Central memory CD8-positive, alpha-beta T cell (primary cell): ENCODE measurements at regions not wholly inside any gene's neighbourhood (a gene's known extent, or its start where the extent isn't known, plus 50 kb on each side); places are given as distances from the start of the nearest gene placed in this dataset.

Experiments used
- ATAC-seq: fragments of 150-1000 bp; cut with Tn5 transposase; replicated peaks from 2 replicates; pipeline ENCODE4 v1.10.0; 2022; ENCODE audit warnings: mild to moderate bottlenecking, moderate FRiP score, moderate number of reproducible peaks; ENCODE audit not compliant: poor library complexity, severe bottlenecking; ENCODE audit errors: extremely low read depth
- DNase-seq, 2 donors: peaks; one replicate each; pipeline ENCODE4 v3.0.0; 2021; ENCODE audit warnings: low spot score in 2 of 2
- H3K27ac Mint-ChIP-seq: one replicate; pipeline ENCODE4 v1.8.0; 2022; ENCODE audit warnings: low read depth, mild to moderate bottlenecking, moderate library complexity, mixed read lengths
- H3K27me3 Mint-ChIP-seq: one replicate; pipeline ENCODE4 v1.8.0; 2022; ENCODE audit warnings: mixed read lengths
- H3K36me3 Mint-ChIP-seq: one replicate; pipeline ENCODE4 v1.8.0; 2022; ENCODE audit warnings: mild to moderate bottlenecking, moderate library complexity, mixed read lengths; ENCODE audit not compliant: insufficient read depth
- H3K4me1 Mint-ChIP-seq: one replicate; pipeline ENCODE4 v1.8.0; 2022; ENCODE audit warnings: mixed read lengths
- H3K4me3 Mint-ChIP-seq: one replicate; pipeline ENCODE4 v1.8.0; 2022; ENCODE audit warnings: mild to moderate bottlenecking, moderate library complexity, mixed read lengths
- H3K9me3 Mint-ChIP-seq: one replicate; pipeline ENCODE4 v1.8.0; 2022; ENCODE audit warnings: mixed read lengths

DNA sequence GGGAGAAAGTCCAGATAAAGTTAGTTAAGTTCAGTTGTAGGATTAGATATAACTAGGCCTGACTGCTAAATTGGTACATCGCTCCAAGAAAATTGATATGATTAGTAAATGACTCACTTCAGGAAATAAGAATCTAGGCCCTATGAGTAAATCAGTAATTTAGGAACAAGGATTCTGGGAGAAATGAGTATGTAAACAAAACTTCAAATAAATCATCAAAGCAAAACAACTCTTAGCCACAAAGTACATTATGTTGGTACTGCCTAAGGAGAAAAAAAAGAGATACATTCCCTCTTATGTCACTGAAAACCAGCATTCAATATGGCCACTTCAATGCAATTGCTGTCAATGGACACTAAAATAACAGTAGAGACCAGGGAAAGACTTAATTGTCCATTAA lies 529.1 kb downstream of the ZNF804A start:
- Mint-ChIP-seq H3K9me3 (peaks cover 18% of the 10 kb centered on the region), H3K27ac (no peak overlapping the region), H3K4me1 (no peaks in the 10 kb centered on the region), H3K27me3 (no peaks in the 10 kb centered on the region), H3K36me3 (no peaks in the 10 kb centered on the region), H3K4me3 (no peak overlapping the region)
- ATAC-seq = no peak
- DNase-seq = no peak

DNA sequence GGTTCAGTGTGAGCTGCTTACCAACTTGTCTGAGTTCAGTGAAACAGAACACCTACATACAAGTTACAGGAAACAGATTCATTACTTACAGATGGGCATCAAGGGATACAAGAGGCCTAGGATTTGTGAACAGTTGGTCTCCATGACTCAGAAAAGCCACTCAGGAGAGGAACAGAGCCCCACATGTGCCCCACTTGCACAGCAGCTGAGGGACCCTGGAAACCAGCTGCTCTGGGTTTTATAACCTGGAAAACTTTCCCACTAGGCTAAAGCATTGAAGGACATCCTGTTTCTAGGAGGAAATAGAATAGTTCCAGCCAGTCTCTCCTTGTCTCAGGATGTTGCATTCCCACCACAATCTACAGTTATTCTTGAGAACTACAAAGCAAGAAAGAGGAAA lies 530.0 kb downstream of the ZNF804A start:
- ATAC-seq = no peak
- H3K27ac Mint-ChIP-seq = no peak overlapping the region
- H3K27me3 Mint-ChIP-seq = no peaks in the 10 kb centered on the region
- no peak overlapping the region for H3K4me3 Mint-ChIP-seq
- H3K36me3 Mint-ChIP-seq = no peaks in the 10 kb centered on the region
- no peaks in the 10 kb centered on the region for H3K4me1 Mint-ChIP-seq
- H3K9me3 Mint-ChIP-seq = peaks cover 10% of the 10 kb centered on the region
- no peak for DNase-seq

DNA sequence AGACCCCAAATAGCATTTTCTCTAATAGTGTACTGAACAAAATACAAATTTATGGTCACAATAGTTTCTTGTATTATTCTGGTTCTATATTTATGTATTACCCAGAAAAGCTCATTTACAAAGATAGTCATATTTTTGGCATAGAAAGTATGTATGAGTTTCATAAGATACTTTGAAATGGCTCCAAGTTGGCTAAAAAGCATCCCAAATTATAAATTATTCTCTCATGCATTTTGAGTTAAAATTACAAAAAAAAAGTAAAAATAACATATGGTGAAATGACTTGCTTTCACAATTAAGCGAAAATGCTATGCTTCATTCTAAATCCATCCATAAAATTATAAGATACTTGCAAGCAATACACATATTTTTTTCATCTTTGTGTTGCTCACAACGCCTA lies 530.7 kb downstream of the ZNF804A start:
- H3K27me3 Mint-ChIP-seq = no peaks in the 10 kb centered on the region
- peaks cover 6% of the 10 kb centered on the region for H3K9me3 Mint-ChIP-seq
- ATAC-seq (no peak), DNase-seq (no peak)
- no peak overlapping the region for H3K4me3 Mint-ChIP-seq
- H3K36me3 Mint-ChIP-seq = no peaks in the 10 kb centered on the region
- no peaks in the 10 kb centered on the region for H3K4me1 Mint-ChIP-seq
- H3K27ac Mint-ChIP-seq = no peak overlapping the region

DNA sequence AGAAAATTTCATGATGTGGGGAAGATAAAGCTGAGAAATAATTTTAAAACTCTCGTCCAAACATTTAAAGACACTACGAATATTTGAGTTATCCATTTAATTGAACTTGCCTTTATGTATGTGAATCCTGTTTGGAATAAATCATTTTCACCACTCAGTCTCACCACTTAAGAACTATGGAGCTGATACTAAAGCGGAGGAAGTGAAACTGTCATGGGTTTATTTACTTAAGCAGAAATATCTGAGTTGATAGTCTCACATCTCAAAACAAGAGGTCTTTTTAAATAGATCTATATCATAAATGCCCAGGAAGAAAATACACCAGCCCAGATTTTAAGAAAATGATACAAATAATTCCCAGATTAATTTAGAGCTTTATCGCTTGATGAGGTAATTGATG lies 532.4 kb downstream of the ZNF804A start:
- DNase-seq = no peak
- ATAC-seq = no peak
- no peaks in the 10 kb centered on the region for H3K4me1 Mint-ChIP-seq
- no peaks in the 10 kb centered on the region for H3K36me3 Mint-ChIP-seq
- peaks cover 12% of the 10 kb centered on the region for H3K9me3 Mint-ChIP-seq
- no peak overlapping the region for H3K4me3 Mint-ChIP-seq
- no peaks in the 10 kb centered on the region for H3K27me3 Mint-ChIP-seq
- no peak overlapping the region for H3K27ac Mint-ChIP-seq

DNA sequence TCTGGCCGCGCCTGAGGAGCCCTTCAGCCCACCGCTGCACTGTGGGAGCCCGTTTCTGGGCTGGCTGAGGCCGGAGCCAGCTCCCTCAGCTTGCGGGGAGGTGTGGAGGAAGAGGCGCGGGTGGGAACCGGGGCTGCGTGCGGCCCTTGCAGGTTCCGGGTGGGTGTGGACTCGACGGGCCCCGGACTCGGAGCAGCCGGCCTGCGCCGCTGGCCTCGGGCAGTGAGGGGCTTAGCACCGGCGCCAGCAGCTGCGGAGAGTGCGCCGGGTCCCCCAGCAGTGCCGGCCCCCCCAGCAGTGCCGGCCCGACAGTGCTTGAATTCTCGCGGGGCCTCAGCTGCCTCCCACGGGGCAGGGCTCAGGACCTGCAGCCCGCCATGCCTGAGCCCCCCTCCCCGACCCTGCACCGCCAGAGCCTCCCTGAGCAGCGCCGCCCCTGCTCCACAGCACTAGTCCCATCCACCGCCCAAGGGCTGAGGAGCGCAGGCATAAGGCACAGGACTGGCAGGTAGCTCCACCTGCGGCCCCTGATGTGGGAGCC lies 534.2 kb downstream of the ZNF804A start:
- peaks cover 10% of the 10 kb centered on the region for H3K9me3 Mint-ChIP-seq
- H3K36me3 Mint-ChIP-seq = no peaks in the 10 kb centered on the region
- H3K4me3 Mint-ChIP-seq = no peak overlapping the region
- H3K27ac Mint-ChIP-seq = no peak overlapping the region
- H3K27me3 Mint-ChIP-seq = no peaks in the 10 kb centered on the region
- ATAC-seq = no peak
- H3K4me1 Mint-ChIP-seq = no peaks in the 10 kb centered on the region
- no peak for DNase-seq

GRCh38 chr2:185137700-185138099 lies 539.4 kb downstream of the ZNF804A start:
- no peak for ATAC-seq
- H3K9me3 Mint-ChIP-seq = peaks cover 12% of the 10 kb centered on the region
- H3K4me3 Mint-ChIP-seq = no peak overlapping the region
- no peaks in the 10 kb centered on the region for H3K36me3 Mint-ChIP-seq
- H3K27me3 Mint-ChIP-seq = no peaks in the 10 kb centered on the region
- no peak for DNase-seq
- H3K27ac Mint-ChIP-seq = no peak overlapping the region
- no peaks in the 10 kb centered on the region for H3K4me1 Mint-ChIP-seq

DNA sequence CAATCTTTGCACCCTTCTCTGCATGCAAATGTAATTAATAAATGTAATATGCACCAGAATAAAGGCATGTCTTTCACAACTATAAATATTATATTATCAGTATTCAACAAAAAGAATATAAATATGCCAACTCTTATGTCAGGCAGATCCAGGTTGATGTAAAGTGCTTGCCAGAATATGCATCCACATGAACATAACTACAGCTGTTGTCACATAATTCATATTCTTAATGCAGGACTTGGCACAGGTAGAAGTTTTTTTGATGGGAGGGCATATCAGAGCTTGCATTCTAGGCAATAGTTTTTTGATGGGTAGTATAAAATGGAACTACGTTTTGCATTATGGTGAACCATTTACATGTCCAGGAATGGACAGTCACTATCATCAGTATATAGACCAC lies 544.3 kb downstream of the ZNF804A start:
- DNase-seq (no peak), ATAC-seq (no peak)
- Mint-ChIP-seq H3K9me3 (peaks cover 13% of the 10 kb centered on the region), H3K27ac (no peak overlapping the region), H3K4me3 (no peak overlapping the region), H3K4me1 (no peaks in the 10 kb centered on the region), H3K27me3 (no peaks in the 10 kb centered on the region), H3K36me3 (peaks cover 2% of the 10 kb centered on the region)

- Mint-ChIP-seq H3K27me3 (no peaks in the 10 kb centered on the region), H3K36me3 (peaks cover 2% of the 10 kb centered on the region), H3K4me1 (no peaks in the 10 kb centered on the region), H3K27ac (no peak overlapping the region), H3K9me3 (peaks cover 19% of the 10 kb centered on the region), H3K4me3 (no peak overlapping the region)
- no peak for DNase-seq
- ATAC-seq = no peak
These were observed 546.0 kb downstream of the ZNF804A start for GRCh38 chr2:185144159-185144919.

DNA sequence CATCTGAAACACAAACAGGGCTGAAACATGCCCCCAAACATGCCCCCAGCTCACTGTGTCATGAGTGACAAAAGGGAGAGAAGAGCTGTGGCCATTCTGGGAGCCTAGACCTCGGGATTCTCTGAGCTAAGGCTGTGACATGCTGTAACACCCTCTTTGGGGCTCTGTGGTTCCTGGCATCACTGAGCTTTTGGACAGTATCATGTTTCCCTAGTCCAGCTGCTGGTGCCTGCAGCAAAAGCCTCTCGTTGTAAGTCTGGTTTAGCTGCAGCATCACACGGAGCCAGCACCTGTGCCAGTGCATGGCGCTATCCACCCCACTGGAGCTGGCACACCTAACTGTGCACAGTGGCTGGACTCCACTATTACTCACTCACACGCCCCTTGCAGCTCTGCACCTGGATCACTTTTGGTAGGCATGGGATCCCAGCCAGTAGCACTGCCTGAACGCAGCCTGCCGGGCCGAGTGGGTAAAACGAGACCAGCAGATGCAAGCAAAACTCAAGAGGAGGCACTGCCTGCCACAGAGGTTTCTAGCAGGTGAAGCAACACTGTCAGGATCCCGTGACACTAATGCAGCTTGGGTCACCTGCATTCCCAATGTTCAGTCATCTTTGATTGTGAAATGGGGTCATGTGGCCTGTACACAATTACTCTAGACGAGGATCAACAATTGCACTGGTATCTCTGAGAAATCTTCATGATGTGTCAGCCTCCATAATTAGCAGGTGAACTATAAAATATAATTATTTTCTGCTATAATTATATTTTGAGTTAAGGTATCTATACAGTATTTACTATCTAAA lies 547.2 kb downstream of the ZNF804A start:
- peaks cover 2% of the 10 kb centered on the region for H3K36me3 Mint-ChIP-seq
- no peaks in the 10 kb centered on the region for H3K27me3 Mint-ChIP-seq

DNA sequence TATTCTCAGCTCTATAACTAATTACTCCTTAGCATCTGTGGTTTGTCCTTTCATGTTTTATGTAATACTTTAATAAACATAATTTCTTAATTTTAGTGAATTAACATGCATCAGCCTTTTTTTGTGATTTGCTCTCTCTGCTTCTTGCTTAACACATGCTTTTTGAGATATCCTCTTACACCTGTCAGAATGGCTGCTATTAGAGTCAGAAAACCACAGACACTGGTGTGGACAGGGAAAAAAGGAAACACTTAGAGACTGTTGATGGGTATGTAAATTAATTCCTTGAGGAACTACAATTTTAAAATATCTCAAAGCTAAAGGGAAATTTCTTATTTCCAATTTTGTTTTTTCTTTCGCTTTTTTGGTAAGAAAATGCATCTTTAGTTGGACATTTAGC lies 549.0 kb downstream of the ZNF804A start:
- no peak for DNase-seq
- Mint-ChIP-seq H3K36me3 (peaks cover 2% of the 10 kb centered on the region), H3K27ac (no peak overlapping the region), H3K9me3 (peaks cover 13% of the 10 kb centered on the region), H3K4me3 (no peak overlapping the region), H3K27me3 (no peaks in the 10 kb centered on the region), H3K4me1 (no peaks in the 10 kb centered on the region)
- ATAC-seq = no peak

More for the DNA sequence above, 547.2 kb downstream of the ZNF804A start:
- no peak for ATAC-seq
- Mint-ChIP-seq H3K9me3 (peaks cover 17% of the 10 kb centered on the region), H3K27ac (no peak overlapping the region), H3K4me1 (no peaks in the 10 kb centered on the region), H3K4me3 (no peak overlapping the region)
- DNase-seq = no peak

DNA sequence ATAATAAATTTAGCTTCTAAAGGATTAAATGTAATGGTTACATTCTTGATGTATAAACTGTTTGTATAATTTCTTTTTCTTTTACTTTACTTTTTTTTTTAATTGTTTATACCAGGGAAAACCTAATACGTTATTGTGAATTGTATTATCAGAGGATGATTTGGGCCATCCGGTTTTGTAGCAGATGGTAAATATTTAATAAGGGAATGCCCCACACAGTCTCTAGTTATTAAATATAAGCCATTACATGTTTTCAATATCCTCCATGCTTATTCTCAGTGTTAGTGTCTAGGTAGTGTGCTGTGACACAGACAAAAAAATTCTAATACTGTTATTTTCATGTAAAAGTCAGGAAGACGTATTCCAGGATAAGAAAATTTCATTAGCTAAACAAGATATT lies 553.9 kb downstream of the ZNF804A start:
- H3K27me3 Mint-ChIP-seq = no peaks in the 10 kb centered on the region
- H3K4me3 Mint-ChIP-seq = no peak overlapping the region
- no peak overlapping the region for H3K27ac Mint-ChIP-seq
- H3K4me1 Mint-ChIP-seq = no peaks in the 10 kb centered on the region
- no peak for ATAC-seq
- H3K36me3 Mint-ChIP-seq = no peaks in the 10 kb centered on the region
- DNase-seq = no peak
- H3K9me3 Mint-ChIP-seq = peaks cover 6% of the 10 kb centered on the region

GRCh38 chr2:185161701-185162100 lies 563.4 kb downstream of the ZNF804A start:
- Mint-ChIP-seq H3K9me3 (peaks cover 16% of the 10 kb centered on the region), H3K36me3 (no peaks in the 10 kb centered on the region), H3K4me1 (no peaks in the 10 kb centered on the region), H3K27ac (no peak overlapping the region), H3K4me3 (no peak overlapping the region), H3K27me3 (no peaks in the 10 kb centered on the region)
- no peak for ATAC-seq
- DNase-seq = no peak

- peaks cover 1% of the 10 kb centered on the region for H3K36me3 Mint-ChIP-seq
- ATAC-seq = no peak
These were observed 564.3 kb upstream of the FSIP2 start for GRCh38 chr2:185174353-185174752.

More at GRCh38 chr2:185174353-185174752, 564.3 kb upstream of the FSIP2 start:
- H3K4me3 Mint-ChIP-seq = no peak overlapping the region
- H3K27ac Mint-ChIP-seq = no peak overlapping the region
- peaks cover 17% of the 10 kb centered on the region for H3K9me3 Mint-ChIP-seq
- no peak for DNase-seq
- no peaks in the 10 kb centered on the region for H3K4me1 Mint-ChIP-seq
- H3K27me3 Mint-ChIP-seq = no peaks in the 10 kb centered on the region
